Neural cell (in vitro differentiated cells): ENCODE measurements at regions not wholly inside any gene's neighbourhood (a gene's known extent, or its start where the extent isn't known, plus 50 kb on each side); places are given as distances from the start of the nearest gene placed in this dataset.

Source experiments
- H2AFZ ChIP-seq: fragments of 200-600, 300-800 bp; sonication (generic), shearing (Covaris generic); 2 replicates; pipeline ENCODE4 v1.6.0; 2014; ENCODE audit warnings: low read depth, mild to moderate bottlenecking, antibody characterized with exemption, low read length, moderate library complexity
- H3F3A ChIP-seq: fragments of 200-600 bp; shearing (Covaris generic); 2 replicates; pipeline ENCODE4 v1.6.1; 2016; ENCODE audit warnings: mild to moderate bottlenecking, moderate library complexity, mixed read lengths, antibody characterized with exemption, low read length; ENCODE audit not compliant: insufficient read depth, poor library complexity, severe bottlenecking
- H3K27ac ChIP-seq: fragments of 200-600, 300-800 bp; sonication (generic), shearing (Covaris generic); 2 replicates; pipeline ENCODE4 v1.5.1; 2014; ENCODE audit warnings: mild to moderate bottlenecking, low read length, moderate library complexity
- H3K27me3 ChIP-seq: fragments of 300-800, 200-600 bp; sonication (generic), shearing (Covaris generic); 2 replicates; pipeline ENCODE4 v1.6.0; 2014; ENCODE audit warnings: mild to moderate bottlenecking, low read depth, low read length, moderate library complexity; ENCODE audit not compliant: insufficient read depth
- H3K36me3 ChIP-seq: fragments of 300-800, 200-600 bp; sonication (generic), shearing (Covaris generic); 2 replicates; pipeline ENCODE4 v1.5.1; 2014; ENCODE audit warnings: mild to moderate bottlenecking, antibody characterized with exemption, low read length, moderate library complexity; ENCODE audit not compliant: insufficient read depth
- H3K4me2 ChIP-seq: fragments of 300-800, 200-600 bp; sonication (generic), shearing (Covaris generic); 2 replicates; pipeline ENCODE4 v1.6.0; 2014; ENCODE audit warnings: mild to moderate bottlenecking, low read length
- H3K4me3 ChIP-seq: fragments of 300-800, 200-600 bp; sonication (generic), shearing (Covaris generic); 2 replicates; pipeline ENCODE4 v1.5.1; 2014; ENCODE audit warnings: mild to moderate bottlenecking, low read length, moderate library complexity
- H3K79me2 ChIP-seq: fragments of 200-600 bp; shearing (Covaris generic); replicated peaks from 2 replicates; pipeline ENCODE4 v1.6.0; 2014; ENCODE audit warnings: mild to moderate bottlenecking, low read length, moderate library complexity; ENCODE audit not compliant: insufficient read depth
- H3K9ac ChIP-seq: fragments of 300-800, 200-600 bp; sonication (generic), shearing (Covaris generic); 2 replicates; pipeline ENCODE4 v1.6.1; 2016; ENCODE audit warnings: mild to moderate bottlenecking, low read length, mixed read lengths
- H3K9me2 ChIP-seq: fragments of 200-600 bp; shearing (Covaris generic); 2 replicates; pipeline ENCODE4 v1.6.1; 2016; ENCODE audit warnings: mild to moderate bottlenecking, low read length, mixed read lengths; ENCODE audit not compliant: insufficient read depth
- H3K9me3 ChIP-seq: fragments of 200-600, 300-800 bp; sonication (generic), shearing (Covaris generic); 2 replicates; pipeline ENCODE4 v1.6.1; 2016; ENCODE audit warnings: mild to moderate bottlenecking, mixed run types, low read length, moderate library complexity, mixed read lengths
- H4K20me1 ChIP-seq: fragments of 200-600 bp; shearing (Covaris generic); 2 replicates; pipeline ENCODE4 v1.6.1; 2016; ENCODE audit warnings: mild to moderate bottlenecking, mixed run types; ENCODE audit not compliant: insufficient read depth
- EP300 ChIP-seq: fragments of 450-650 bp; conservative IDR thresholded peaks from 2 replicates; pipeline ENCODE4 v1.6.1; 2014; ENCODE audit warnings: antibody characterized with exemption, mild to moderate bottlenecking, moderate library complexity; ENCODE audit not compliant: poor library complexity, severe bottlenecking
- EZH2 ChIP-seq: fragments of 200-600, 300-800 bp; shearing (Covaris generic), sonication (generic); IDR thresholded peaks from 2 replicates; pipeline ENCODE4 v1.6.1; 2014; ENCODE audit warnings: antibody characterized with exemption, low read length, borderline replicate concordance, mild to moderate bottlenecking; ENCODE audit not compliant: insufficient read depth, poor library complexity, severe bottlenecking
- MXI1 ChIP-seq: fragments of 450-650 bp; conservative IDR thresholded peaks from 2 replicates; pipeline ENCODE4 v1.6.1; 2014; ENCODE audit warnings: antibody characterized with exemption, mild to moderate bottlenecking; ENCODE audit not compliant: poor library complexity, severe bottlenecking
- POLR2AphosphoS5 ChIP-seq: IDR thresholded peaks from 2 replicates; pipeline ENCODE4 v1.6.1; 2012
- RAD21 ChIP-seq: fragments of 450-650 bp; conservative IDR thresholded peaks from 2 replicates; pipeline ENCODE4 v1.6.1; 2014; ENCODE audit warnings: antibody characterized with exemption, mild to moderate bottlenecking, moderate library complexity
- SMC3 ChIP-seq: fragments of 450-650 bp; conservative IDR thresholded peaks from 2 replicates; pipeline ENCODE4 v1.6.1; 2014; ENCODE audit warnings: antibody characterized with exemption, mild to moderate bottlenecking, moderate library complexity; ENCODE audit not compliant: poor library complexity
- TAF1 ChIP-seq: IDR thresholded peaks from 2 replicates; pipeline ENCODE4 v1.6.1; 2012; ENCODE audit warnings: low read depth
- TF ChIP-seq, protein P1 (sequence below): IDR thresholded peaks from 2 replicates; pipeline ENCODE4 v1.6.1; 2012; ENCODE audit warnings: borderline replicate concordance
- TF ChIP-seq, protein P2 (sequence below): fragments of 450-650 bp; IDR thresholded peaks from 2 replicates; pipeline ENCODE4 v1.5.1; 2014; ENCODE audit warnings: antibody characterized with exemption, mild to moderate bottlenecking, moderate library complexity; ENCODE audit not compliant: poor library complexity, severe bottlenecking

DNA sequence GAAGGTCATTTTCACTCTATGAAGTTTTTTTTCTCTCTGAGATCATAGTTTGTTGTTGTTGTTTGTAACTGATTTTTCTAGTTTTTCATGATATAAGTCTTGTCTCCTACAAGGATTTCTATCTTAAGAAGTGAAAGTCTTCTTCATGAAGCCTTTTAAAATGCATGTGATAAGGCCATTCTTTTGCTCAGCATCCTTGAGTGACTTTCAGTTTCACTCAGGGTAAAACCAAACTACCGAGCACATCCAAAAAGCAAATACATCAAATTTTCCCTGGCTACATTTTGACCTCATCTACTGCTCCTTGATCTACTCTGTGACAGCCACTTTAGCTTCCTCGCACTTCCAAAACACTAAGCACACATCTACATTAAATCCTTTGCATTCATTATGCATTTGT, 580.7 kb downstream of the KCTD8 start:
- TF ChIP-seq, protein P1, sequence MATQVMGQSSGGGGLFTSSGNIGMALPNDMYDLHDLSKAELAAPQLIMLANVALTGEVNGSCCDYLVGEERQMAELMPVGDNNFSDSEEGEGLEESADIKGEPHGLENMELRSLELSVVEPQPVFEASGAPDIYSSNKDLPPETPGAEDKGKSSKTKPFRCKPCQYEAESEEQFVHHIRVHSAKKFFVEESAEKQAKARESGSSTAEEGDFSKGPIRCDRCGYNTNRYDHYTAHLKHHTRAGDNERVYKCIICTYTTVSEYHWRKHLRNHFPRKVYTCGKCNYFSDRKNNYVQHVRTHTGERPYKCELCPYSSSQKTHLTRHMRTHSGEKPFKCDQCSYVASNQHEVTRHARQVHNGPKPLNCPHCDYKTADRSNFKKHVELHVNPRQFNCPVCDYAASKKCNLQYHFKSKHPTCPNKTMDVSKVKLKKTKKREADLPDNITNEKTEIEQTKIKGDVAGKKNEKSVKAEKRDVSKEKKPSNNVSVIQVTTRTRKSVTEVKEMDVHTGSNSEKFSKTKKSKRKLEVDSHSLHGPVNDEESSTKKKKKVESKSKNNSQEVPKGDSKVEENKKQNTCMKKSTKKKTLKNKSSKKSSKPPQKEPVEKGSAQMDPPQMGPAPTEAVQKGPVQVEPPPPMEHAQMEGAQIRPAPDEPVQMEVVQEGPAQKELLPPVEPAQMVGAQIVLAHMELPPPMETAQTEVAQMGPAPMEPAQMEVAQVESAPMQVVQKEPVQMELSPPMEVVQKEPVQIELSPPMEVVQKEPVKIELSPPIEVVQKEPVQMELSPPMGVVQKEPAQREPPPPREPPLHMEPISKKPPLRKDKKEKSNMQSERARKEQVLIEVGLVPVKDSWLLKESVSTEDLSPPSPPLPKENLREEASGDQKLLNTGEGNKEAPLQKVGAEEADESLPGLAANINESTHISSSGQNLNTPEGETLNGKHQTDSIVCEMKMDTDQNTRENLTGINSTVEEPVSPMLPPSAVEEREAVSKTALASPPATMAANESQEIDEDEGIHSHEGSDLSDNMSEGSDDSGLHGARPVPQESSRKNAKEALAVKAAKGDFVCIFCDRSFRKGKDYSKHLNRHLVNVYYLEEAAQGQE: no peak
- TF ChIP-seq POLR2AphosphoS5 (no peak), EP300 (no peak), RAD21 (no peak), MXI1 (no peak), TAF1 (no peak), SMC3 (no peak), EZH2 (no peak)
- TF ChIP-seq, protein P2, sequence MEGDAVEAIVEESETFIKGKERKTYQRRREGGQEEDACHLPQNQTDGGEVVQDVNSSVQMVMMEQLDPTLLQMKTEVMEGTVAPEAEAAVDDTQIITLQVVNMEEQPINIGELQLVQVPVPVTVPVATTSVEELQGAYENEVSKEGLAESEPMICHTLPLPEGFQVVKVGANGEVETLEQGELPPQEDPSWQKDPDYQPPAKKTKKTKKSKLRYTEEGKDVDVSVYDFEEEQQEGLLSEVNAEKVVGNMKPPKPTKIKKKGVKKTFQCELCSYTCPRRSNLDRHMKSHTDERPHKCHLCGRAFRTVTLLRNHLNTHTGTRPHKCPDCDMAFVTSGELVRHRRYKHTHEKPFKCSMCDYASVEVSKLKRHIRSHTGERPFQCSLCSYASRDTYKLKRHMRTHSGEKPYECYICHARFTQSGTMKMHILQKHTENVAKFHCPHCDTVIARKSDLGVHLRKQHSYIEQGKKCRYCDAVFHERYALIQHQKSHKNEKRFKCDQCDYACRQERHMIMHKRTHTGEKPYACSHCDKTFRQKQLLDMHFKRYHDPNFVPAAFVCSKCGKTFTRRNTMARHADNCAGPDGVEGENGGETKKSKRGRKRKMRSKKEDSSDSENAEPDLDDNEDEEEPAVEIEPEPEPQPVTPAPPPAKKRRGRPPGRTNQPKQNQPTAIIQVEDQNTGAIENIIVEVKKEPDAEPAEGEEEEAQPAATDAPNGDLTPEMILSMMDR: no peak
- H3K9me2 ChIP-seq: no peaks in the 10 kb centered on the region
- no peak overlapping the region for H2AFZ ChIP-seq
- H3K79me2 ChIP-seq: no peaks in the 10 kb centered on the region
- no peak overlapping the region for H3K9ac ChIP-seq
- no peaks in the 10 kb centered on the region for H3F3A ChIP-seq
- H3K4me3 ChIP-seq: no peak overlapping the region
- H3K27ac ChIP-seq: no peak overlapping the region
- no peaks in the 10 kb centered on the region for H3K9me3 ChIP-seq
- H3K27me3 ChIP-seq: no peaks in the 10 kb centered on the region
- H3K36me3 ChIP-seq: no peaks in the 10 kb centered on the region
- H3K4me2 ChIP-seq: no peak overlapping the region
- H4K20me1 ChIP-seq: no peaks in the 10 kb centered on the region

DNA sequence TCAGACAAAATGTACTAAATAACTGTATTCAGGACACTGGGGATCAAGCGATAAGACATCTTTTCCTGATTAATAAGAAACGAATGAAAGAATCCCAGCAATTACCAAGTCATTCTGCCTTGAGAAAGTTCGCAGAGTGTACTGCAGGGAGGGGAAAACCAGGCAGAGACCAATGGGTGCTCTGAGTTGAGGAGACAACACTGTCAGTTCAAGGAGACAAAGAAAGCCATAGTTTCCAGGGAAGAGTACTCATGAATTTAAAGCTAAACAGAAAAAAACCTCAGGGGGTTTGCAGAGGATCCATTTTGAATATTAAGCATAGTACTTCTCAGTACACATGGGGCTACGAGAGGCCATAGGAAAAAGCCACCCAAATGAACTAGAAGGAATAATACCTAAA, 573.0 kb downstream of the KCTD8 start:
- Histone ChIP-seq H3K4me2 (no peak overlapping the region), H3K27ac (no peak overlapping the region), H3F3A (no peaks in the 10 kb centered on the region), H4K20me1 (no peaks in the 10 kb centered on the region), H3K36me3 (no peaks in the 10 kb centered on the region), H3K79me2 (no peaks in the 10 kb centered on the region), H3K9ac (no peak overlapping the region), H3K9me3 (no peaks in the 10 kb centered on the region), H3K4me3 (no peak overlapping the region), H3K9me2 (no peaks in the 10 kb centered on the region), H3K27me3 (no peaks in the 10 kb centered on the region), H2AFZ (no peak overlapping the region)
- TF ChIP-seq TAF1 (no peak), SMC3 (no peak), RAD21 (no peak), EZH2 (no peak), MXI1 (no peak), EP300 (no peak), POLR2AphosphoS5 (no peak)
- TF ChIP-seq, protein P2: no peak
- TF ChIP-seq, protein P1: no peak
